ENCODE measurements at regions not wholly inside any gene's neighbourhood (a gene's known extent, or its start where the extent isn't known, plus 50 kb on each side); places are given as distances from the start of the nearest gene placed in this dataset.

GRCh38 chr10:3578159-3578558, 206.8 kb downstream of the KLF6 start:
- no peak overlapping the region for H3K27ac Mint-ChIP-seq
- H3K9me3 Mint-ChIP-seq = no peaks in the 10 kb centered on the region
- no peak overlapping the region for H3K4me3 ChIP-seq
- H3K27me3 ChIP-seq = no peaks in the 10 kb centered on the region
- no peaks in the 10 kb centered on the region for H4K20me1 ChIP-seq (ENCODE audit: low read depth)
- H3K4me1 ChIP-seq = no peaks in the 10 kb centered on the region
- H2AFZ ChIP-seq (replicated peaks) = no peak overlapping the region
- TF ChIP-seq EZH2 (IDR thresholded peaks at IDR 0.05) = no peak
- no peak overlapping the region for H3K4me2 ChIP-seq
- H3K79me2 ChIP-seq (ENCODE audit: low read depth) = no peaks in the 10 kb centered on the region
- DNase-seq (ENCODE audit: low spot score) = no peak
- no peak overlapping the region for H3K27ac ChIP-seq
- H3K36me3 Mint-ChIP-seq = no peaks in the 10 kb centered on the region
- no peaks in the 10 kb centered on the region for H3F3A ChIP-seq (ENCODE audit: low read depth)
- H3K4me1 Mint-ChIP-seq = peaks cover 15% of the 10 kb centered on the region
- no peaks in the 10 kb centered on the region for H3K27me3 Mint-ChIP-seq (ENCODE audit: insufficient read depth, low read depth)
- H3K4me3 Mint-ChIP-seq = no peak overlapping the region
- H3K9me3 ChIP-seq (ENCODE audit: low read depth) = no peaks in the 10 kb centered on the region
- H3K9ac ChIP-seq = no peak overlapping the region
- no peaks in the 10 kb centered on the region for H3K36me3 ChIP-seq

GRCh38 chr10:3574451-3574850, 210.6 kb downstream of the KLF6 start:
- no peaks in the 10 kb centered on the region for H3K27me3 Mint-ChIP-seq (ENCODE audit: insufficient read depth, low read depth)
- H3K4me1 ChIP-seq = peaks cover 12% of the 10 kb centered on the region

DNA sequence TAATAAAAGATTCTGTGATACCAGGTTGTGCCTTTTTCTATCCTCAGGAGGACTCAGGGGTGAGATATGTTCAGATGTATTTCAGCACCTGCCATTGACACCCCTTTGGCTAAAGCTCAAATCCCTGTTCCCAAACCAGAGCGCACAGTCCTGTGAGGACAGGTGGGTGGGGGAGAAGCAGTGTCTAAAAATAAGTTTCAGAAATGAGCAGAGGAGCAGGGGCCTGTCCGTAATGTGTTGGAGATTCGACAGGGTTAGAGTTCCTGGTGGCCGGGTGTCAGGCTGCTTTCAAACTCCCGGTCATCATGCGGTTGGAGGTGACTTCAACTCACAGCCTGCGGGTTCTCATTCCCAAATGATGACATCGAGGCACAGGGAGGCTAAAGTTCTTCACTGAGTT, 211.5 kb downstream of the KLF6 start:
- H3K27me3 Mint-ChIP-seq (ENCODE audit: insufficient read depth, low read depth) = peaks cover 2% of the 10 kb centered on the region
- H3K4me2 ChIP-seq = no peak overlapping the region
- no peak overlapping the region for H3K4me3 ChIP-seq
- H3K27me3 ChIP-seq = no peaks in the 10 kb centered on the region
- H3K4me1 Mint-ChIP-seq = peaks cover 19% of the 10 kb centered on the region
- H3K36me3 Mint-ChIP-seq = no peaks in the 10 kb centered on the region
- TF ChIP-seq EZH2 (IDR thresholded peaks at IDR 0.05) (no peak), CTCF (IDR thresholded peaks at IDR 0.05) (no peak), EZH2phosphoT487 (IDR thresholded peaks at IDR 0.05) (no peak)
- no peak overlapping the region for H3K27ac ChIP-seq
- no peaks in the 10 kb centered on the region for H3K79me2 ChIP-seq (ENCODE audit: low read depth)
- H3K4me3 Mint-ChIP-seq = no peak overlapping the region
- no peaks in the 10 kb centered on the region for H3K36me3 ChIP-seq
- no peak overlapping the region for H2AFZ ChIP-seq (replicated peaks)
- H3K9ac ChIP-seq = no peak overlapping the region
- H3K9me3 Mint-ChIP-seq = no peaks in the 10 kb centered on the region
- no peaks in the 10 kb centered on the region for H3K9me3 ChIP-seq (ENCODE audit: low read depth)
- H3K4me1 ChIP-seq = peaks cover 12% of the 10 kb centered on the region
- H3K27ac Mint-ChIP-seq = no peak overlapping the region
- no peak for DNase-seq (ENCODE audit: low spot score)
- no peaks in the 10 kb centered on the region for H3F3A ChIP-seq (ENCODE audit: low read depth)
- H4K20me1 ChIP-seq (ENCODE audit: low read depth) = no peaks in the 10 kb centered on the region

More at GRCh38 chr10:3574451-3574850, 210.6 kb downstream of the KLF6 start:
- Mint-ChIP-seq H3K36me3 (no peaks in the 10 kb centered on the region), H3K9me3 (no peaks in the 10 kb centered on the region), H3K4me3 (no peak overlapping the region), H3K27ac (no peak overlapping the region), H3K4me1 (peaks cover 22% of the 10 kb centered on the region)
- Histone ChIP-seq H3K9ac (no peak overlapping the region), H3K27me3 (no peaks in the 10 kb centered on the region), H3K79me2 (ENCODE audit: low read depth) (no peaks in the 10 kb centered on the region), H3K4me2 (no peak overlapping the region), H3K4me3 (no peak overlapping the region), H3K36me3 (no peaks in the 10 kb centered on the region), H2AFZ (replicated peaks) (peak overlapping the region; percentile 36), H3K27ac (no peak overlapping the region), H3K9me3 (ENCODE audit: low read depth) (no peaks in the 10 kb centered on the region), H4K20me1 (ENCODE audit: low read depth) (no peaks in the 10 kb centered on the region), H3F3A (ENCODE audit: low read depth) (no peaks in the 10 kb centered on the region)
- TF ChIP-seq EZH2 (IDR thresholded peaks at IDR 0.05) = no peak
- no peak for TF ChIP-seq EZH2phosphoT487 (IDR thresholded peaks at IDR 0.05)
- TF ChIP-seq CTCF (IDR thresholded peaks at IDR 0.05) = no peak
- DNase-seq (ENCODE audit: low spot score) = no peak

DNA sequence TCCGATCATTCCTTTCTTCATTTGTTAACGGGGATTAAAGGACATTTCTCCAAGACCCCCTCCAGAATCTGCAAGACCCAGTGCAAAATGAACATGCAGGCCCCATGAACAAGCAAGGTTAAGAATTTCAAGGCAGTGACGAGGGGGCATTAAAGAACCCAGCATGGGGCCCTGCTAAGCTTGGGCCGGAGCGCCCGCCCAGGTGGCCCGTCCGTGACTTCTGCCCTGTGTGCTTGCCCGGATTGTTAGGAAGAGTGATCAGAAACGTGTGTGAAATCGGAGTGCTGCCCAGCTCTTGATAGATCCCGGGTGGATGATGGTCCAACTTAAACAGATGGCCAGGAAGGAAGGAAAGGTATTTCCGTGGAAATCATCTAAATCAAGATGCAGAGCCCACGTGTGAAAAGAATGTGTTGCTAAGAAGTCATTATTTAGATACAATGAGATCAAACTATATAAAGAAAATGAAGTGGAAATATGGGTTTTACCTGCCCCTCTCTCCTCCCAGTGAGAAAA, 213.6 kb downstream of the KLF6 start:
- Mint-ChIP-seq H3K27ac (no peak overlapping the region), H3K9me3 (no peaks in the 10 kb centered on the region), H3K36me3 (no peaks in the 10 kb centered on the region), H3K4me3 (peak overlapping the region; percentile 2), H3K4me1 (peaks cover 19% of the 10 kb centered on the region), H3K27me3 (ENCODE audit: insufficient read depth, low read depth) (peaks cover 4% of the 10 kb centered on the region)
- no peak overlapping the region for H3K9ac ChIP-seq
- no peaks in the 10 kb centered on the region for H3K27me3 ChIP-seq
- H3F3A ChIP-seq (ENCODE audit: low read depth) = no peaks in the 10 kb centered on the region
- H3K36me3 ChIP-seq = no peaks in the 10 kb centered on the region
- no peak for DNase-seq (ENCODE audit: low spot score)
- H3K4me1 ChIP-seq = peaks cover 12% of the 10 kb centered on the region
- H3K9me3 ChIP-seq (ENCODE audit: low read depth) = no peaks in the 10 kb centered on the region
- no peaks in the 10 kb centered on the region for H3K79me2 ChIP-seq (ENCODE audit: low read depth)
- no peaks in the 10 kb centered on the region for H4K20me1 ChIP-seq (ENCODE audit: low read depth)
- no peak overlapping the region for H2AFZ ChIP-seq (replicated peaks)
- H3K4me3 ChIP-seq = no peak overlapping the region
- H3K4me2 ChIP-seq = no peak overlapping the region
- TF ChIP-seq CTCF (IDR thresholded peaks at IDR 0.05) = no peak
- TF ChIP-seq EZH2phosphoT487 (IDR thresholded peaks at IDR 0.05) = no peak
- no peak for TF ChIP-seq EZH2 (IDR thresholded peaks at IDR 0.05)
- no peak overlapping the region for H3K27ac ChIP-seq

All from neural progenitor cell (in vitro differentiated cells).